B cell (primary cell): ENCODE measurements at regions not wholly inside any gene's neighbourhood (a gene's known extent, or its start where the extent isn't known, plus 50 kb on each side); places are given as distances from the start of the nearest gene placed in this dataset.

ENCODE experiments used
- ATAC-seq: fragments of 200-7000 bp; cut with Tn5 transposase; one replicate; pipeline ENCODE4 v1.10.0; 2021; ENCODE audit warnings: low read depth, mild to moderate bottlenecking, moderate number of reproducible peaks, moderate library complexity
- CTCF ChIA-PET: fragments of 350-600 bp; sonication (Branson Sonifier 250); formaldehyde crosslinking; loops from one replicate; lab custom pipeline; 2021; ENCODE audit warnings: antibody characterized with exemption, inconsistent platforms; lab: Charles Lee
- POLR2A ChIA-PET: fragments of 350-600 bp; sonication (Branson Sonifier 250); formaldehyde crosslinking; loops from one replicate; lab custom pipeline; 2021; ENCODE audit warnings: antibody characterized with exemption; lab: Charles Lee
- DNase-seq: peaks from one replicate; pipeline ENCODE4 v3.0.0; 2013
- H2AFZ ChIP-seq: 2 replicates; pipeline ENCODE4 v1.6.1; 2012; ENCODE audit warnings: mild to moderate bottlenecking, low read depth, low read length; ENCODE audit not compliant: insufficient read depth, poor library complexity, severe bottlenecking
- H3K27ac ChIP-seq, 2 donors: 1 replicate in 1 of 2; 2 replicates in 1 of 2; pipeline ENCODE4 v1.5.1; 2012 to 2013; ENCODE audit warnings: low read length in 2 of 2, mild to moderate bottlenecking in 2 of 2, moderate library complexity in 1 of 2
- H3K27me3 ChIP-seq, 4 experiments: fragments of 200-600 bp in 1 of 4; sonication (generic) in 1 of 4; replicated peaks in 1 of 4; 1 replicate in 2 of 4; 2 replicates in 2 of 4; pipeline versions ENCODE4 v1.6.1 to v1.7.0; 2013 to 2016; ENCODE audit warnings: low read length in 3 of 4, mild to moderate bottlenecking in 2 of 4, mixed read lengths in 1 of 4, moderate library complexity in 1 of 4; ENCODE audit not compliant: insufficient read depth in 4 of 4, control insufficient read depth in 3 of 4; ENCODE audit errors: control extremely low read depth in 1 of 4
- H3K36me3 ChIP-seq, 2 experiments: replicated peaks in 1 of 2; 1 replicate in 1 of 2; 2 replicates in 1 of 2; pipeline versions ENCODE4 v1.6.1 to v1.7.1; 2013; ENCODE audit warnings: low read length in 1 of 2; ENCODE audit not compliant: insufficient read depth in 2 of 2, control insufficient read depth in 1 of 2; ENCODE audit errors: control extremely low read depth in 1 of 2, extremely low read depth in 1 of 2
- H3K4me1 ChIP-seq, 2 donors: fragments of 200-600 bp in 1 of 2; sonication (generic) in 1 of 2; 1 replicate in 1 of 2; 2 replicates in 1 of 2; pipeline versions ENCODE4 v1.5.1 to v1.6.1; 2013 to 2017; ENCODE audit warnings: low read length in 2 of 2; ENCODE audit not compliant: control insufficient read depth in 2 of 2, insufficient read depth in 2 of 2
- H3K4me2 ChIP-seq: replicated peaks from 2 replicates; pipeline ENCODE3; 2012; ENCODE audit warnings: mild to moderate bottlenecking, low read depth, low read length; ENCODE audit not compliant: poor library complexity, severe bottlenecking
- H3K4me3 ChIP-seq, 5 experiments: fragments of 200-600 bp in 1 of 5; sonication (generic) in 1 of 5; 1 replicate in 3 of 5; 2 replicates in 2 of 5; pipeline versions ENCODE4 v1.5.1 to v1.7.0; 2011 to 2016; ENCODE audit warnings: low read length in 4 of 5, mild to moderate bottlenecking in 4 of 5, low read depth in 2 of 5, control low read depth in 1 of 5, moderate library complexity in 1 of 5; ENCODE audit not compliant: insufficient read depth in 1 of 5; ENCODE audit errors: control extremely low read depth in 1 of 5, extremely low read depth in 1 of 5
- H3K79me2 ChIP-seq: fragments of 200-600 bp; sonication (generic); one replicate; pipeline ENCODE4 v1.6.0; 2016; ENCODE audit warnings: low read length; ENCODE audit not compliant: control insufficient read depth, insufficient read depth
- H3K9ac ChIP-seq: fragments of 200-600 bp; sonication (generic); 2 replicates; pipeline ENCODE4 v1.6.1; 2017; ENCODE audit warnings: mild to moderate bottlenecking, low read length, moderate library complexity
- H3K9me3 ChIP-seq, 3 donors: one replicate each; pipeline versions ENCODE4 v1.6.1 to v1.7.1; 2013; ENCODE audit warnings: low read length in 2 of 3; ENCODE audit not compliant: control insufficient read depth in 2 of 3, insufficient read depth in 1 of 3; ENCODE audit errors: control extremely low read depth in 1 of 3
- H4K20me1 ChIP-seq: 2 replicates; pipeline ENCODE4 v1.6.0; 2012; ENCODE audit warnings: mild to moderate bottlenecking, low read length; ENCODE audit not compliant: insufficient read depth, control insufficient read depth, poor library complexity, severe bottlenecking
- H3K27ac Mint-ChIP-seq: one replicate; pipeline ENCODE4 v1.8.0; 2021; ENCODE audit warnings: mixed read lengths
- H3K27me3 Mint-ChIP-seq: one replicate; pipeline ENCODE4 v1.8.0; 2021; ENCODE audit warnings: mixed read lengths
- H3K4me1 Mint-ChIP-seq: one replicate; pipeline ENCODE4 v1.8.0; 2021; ENCODE audit warnings: mixed read lengths
- H3K4me3 Mint-ChIP-seq: one replicate; pipeline ENCODE4 v1.8.0; 2021; ENCODE audit warnings: mixed read lengths
- H3K9me3 Mint-ChIP-seq: one replicate; pipeline ENCODE4 v1.8.0; 2022; ENCODE audit warnings: mixed read lengths; ENCODE audit not compliant: insufficient read depth
- CTCF ChIP-seq: fragments of 200-600 bp; IDR thresholded peaks from one replicate; pipeline ENCODE4 v1.8.0; 2022; ENCODE audit warnings: antibody characterized with exemption, mild to moderate bottlenecking
- EZH2 ChIP-seq: IDR thresholded peaks from 2 replicates; pipeline ENCODE4 v1.6.1; 2012; ENCODE audit warnings: borderline replicate concordance, low read depth, mild to moderate bottlenecking, moderate library complexity, low read length; ENCODE audit not compliant: insufficient read depth, poor library complexity, severe bottlenecking
- WGBS: methylation state at CpG from one replicate; pipeline ENCODE4 v1.1.5; 2013; ENCODE audit warnings: missing lambda C conversion rate; ENCODE audit not compliant: insufficient coverage; 5-methylcytosine and 5-hydroxymethylcytosine counted together
- intact Hi-C: fragments of 100-400 bp; cut with micrococcal nuclease; formaldehyde crosslinking; loops from one replicate; pipeline ENCODE4 v1.10.0; 2022

- ATAC-seq: no peak
- Histone ChIP-seq H4K20me1 (no peaks in the 10 kb centered on the region), H2AFZ (no peak overlapping the region), H3K36me3 (no peaks in the 10 kb centered on the region), H3K27ac (no peak overlapping the region), H3K27me3 (peaks cover 0 to 28% (median 2%) of the 10 kb centered on the region in 4 experiments), H3K79me2 (no peaks in the 10 kb centered on the region), H3K9ac (no peak overlapping the region), H3K4me3 (no peak overlapping the region), H3K4me1 (no peaks in the 10 kb centered on the region), H3K4me2 (no peak overlapping the region), H3K9me3 (no peaks in the 10 kb centered on the region)
- Mint-ChIP-seq H3K4me3 (no peak overlapping the region), H3K27ac (no peak overlapping the region), H3K4me1 (no peaks in the 10 kb centered on the region), H3K9me3 (peaks cover 3% of the 10 kb centered on the region), H3K27me3 (peaks cover 26% of the 10 kb centered on the region)
- POLR2A ChIA-PET: no interaction called here
- no peak for TF ChIP-seq CTCF
- TF ChIP-seq EZH2: no peak
- 95% methylated on average over 5 of the region's 5 CpGs for WGBS
- intact Hi-C loops: no loop called here
- CTCF ChIA-PET: no interaction called here
- no peak for DNase-seq
Measured at GRCh38 chr3:72327008-72327407, 521.2 kb downstream of the SHQ1 start.

GRCh38 chr3:72324253-72324811 is 523.9 kb downstream of the SHQ1 start:
- H3K4me1 ChIP-seq: no peaks in the 10 kb centered on the region
- WGBS: 85% methylated on average over 3 of the region's 3 CpGs
- no peak overlapping the region for H3K4me3 Mint-ChIP-seq
- DNase-seq (no peak), ATAC-seq (no peak)
- H3K27me3 ChIP-seq: peaks cover 0 to 9% (median 0%) of the 10 kb centered on the region in 4 experiments
- intact Hi-C loops: no loop called here
- no peaks in the 10 kb centered on the region for H3K36me3 ChIP-seq
- POLR2A ChIA-PET: no interaction called here
- H3K27ac Mint-ChIP-seq: no peak overlapping the region
- H3K79me2 ChIP-seq: no peaks in the 10 kb centered on the region
- TF ChIP-seq EZH2: no peak
- no peak for TF ChIP-seq CTCF
- H3K27me3 Mint-ChIP-seq: peaks cover 8% of the 10 kb centered on the region
- peaks cover 3% of the 10 kb centered on the region for H3K9me3 Mint-ChIP-seq
- peaks cover 0 to 6% (median 0%) of the 10 kb centered on the region in 3 donors for H3K9me3 ChIP-seq
- no peaks in the 10 kb centered on the region for H4K20me1 ChIP-seq
- H3K9ac ChIP-seq: no peak overlapping the region
- CTCF ChIA-PET: no interaction called here
- H3K4me1 Mint-ChIP-seq: no peaks in the 10 kb centered on the region
- no peak overlapping the region for H2AFZ ChIP-seq
- H3K27ac ChIP-seq: no peak overlapping the region
- no peak overlapping the region for H3K4me3 ChIP-seq
- no peak overlapping the region for H3K4me2 ChIP-seq
